DMS 273 (cell line): ENCODE measurements at regions not wholly inside any gene's neighbourhood (a gene's known extent, or its start where the extent isn't known, plus 50 kb on each side); places are given as distances from the start of the nearest gene placed in this dataset.

ENCODE experiments used
- DNase-seq: peaks from one replicate; lab custom pipeline; 2025; ENCODE audit not compliant: unreplicated experiment; lab: John Stamatoyannopoulos, UW

DNA sequence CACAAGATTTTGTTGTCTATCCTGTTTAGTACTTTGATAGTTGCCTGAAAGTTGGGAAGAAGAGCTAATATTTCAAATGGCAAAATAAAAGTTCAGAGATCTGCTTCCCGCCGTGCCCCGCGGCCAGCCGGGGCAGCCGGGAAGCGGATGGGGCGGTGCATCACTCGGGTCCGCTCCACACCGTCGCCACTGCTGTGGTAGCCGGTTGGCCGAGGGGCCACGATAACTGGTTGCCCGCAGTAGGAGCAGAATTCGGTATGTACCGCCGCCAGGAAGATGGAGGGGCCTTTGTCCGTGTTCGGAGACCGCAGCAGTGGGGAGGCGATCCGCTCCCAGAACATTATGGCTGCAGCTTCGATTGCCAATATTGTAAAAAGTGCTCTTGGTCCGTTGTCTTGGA lies 427.2 kb upstream of the PDE3A start:
- no peak for DNase-seq

- DNase-seq: peak; percentile 64
Measured at GRCh38 chr12:19945559-19946435, 422.5 kb upstream of the PDE3A start.

- DNase-seq: peak; percentile 92
Measured at GRCh38 chr12:19946550-19946949, 421.8 kb upstream of the PDE3A start.

DNA sequence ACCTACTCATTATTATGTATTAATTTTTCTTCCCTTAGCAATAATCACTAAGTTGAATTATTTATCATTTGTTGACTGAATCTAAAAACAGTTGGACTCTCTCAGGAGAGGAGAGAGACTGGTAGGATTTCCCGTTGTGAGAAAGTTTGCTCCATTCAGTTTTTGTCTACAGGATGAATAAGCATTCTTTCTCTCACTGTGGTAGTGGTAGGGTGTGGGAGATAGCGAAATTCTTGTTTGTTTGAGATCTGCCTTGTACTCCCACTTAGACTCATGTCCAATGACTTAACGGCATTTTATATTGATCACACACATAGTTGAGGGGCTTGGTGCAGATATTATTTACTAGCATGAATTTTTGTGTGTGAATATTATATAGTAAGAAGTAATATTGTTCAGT lies 421.0 kb upstream of the PDE3A start:
- peak; percentile 23 for DNase-seq

GRCh38 chr12:19951664-19952063 lies 416.7 kb upstream of the PDE3A start:
- no peak for DNase-seq

DNA sequence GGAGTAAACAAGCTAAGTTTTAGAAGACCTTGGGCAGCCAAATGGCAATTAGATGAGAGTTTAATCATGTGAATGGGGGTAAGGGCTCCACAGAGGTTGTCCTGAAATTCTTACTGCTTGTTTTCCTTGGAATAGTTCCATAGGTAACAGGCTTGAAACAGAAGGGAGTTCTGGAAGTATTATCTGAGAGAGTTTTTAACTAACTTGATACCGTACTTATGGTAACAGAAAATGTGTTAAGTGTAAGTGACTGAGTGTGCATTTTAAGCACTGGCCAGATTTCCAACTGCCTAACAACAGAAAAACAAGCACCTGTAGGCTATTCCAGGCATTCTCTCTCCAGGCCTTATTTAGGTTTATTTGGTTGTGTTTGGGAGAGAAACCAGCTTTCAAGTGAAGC lies 414.6 kb upstream of the PDE3A start:
- DNase-seq: no peak

- DNase-seq: no peak
Measured at GRCh38 chr12:19954163-19954562, 414.2 kb upstream of the PDE3A start.

GRCh38 chr12:19957308-19958125 lies 410.8 kb upstream of the PDE3A start:
- no peak for DNase-seq

GRCh38 chr12:19958389-19958788 lies 409.9 kb upstream of the PDE3A start:
- DNase-seq: no peak

GRCh38 chr12:19959353-19959752 lies 409.0 kb upstream of the PDE3A start:
- no peak for DNase-seq

DNA sequence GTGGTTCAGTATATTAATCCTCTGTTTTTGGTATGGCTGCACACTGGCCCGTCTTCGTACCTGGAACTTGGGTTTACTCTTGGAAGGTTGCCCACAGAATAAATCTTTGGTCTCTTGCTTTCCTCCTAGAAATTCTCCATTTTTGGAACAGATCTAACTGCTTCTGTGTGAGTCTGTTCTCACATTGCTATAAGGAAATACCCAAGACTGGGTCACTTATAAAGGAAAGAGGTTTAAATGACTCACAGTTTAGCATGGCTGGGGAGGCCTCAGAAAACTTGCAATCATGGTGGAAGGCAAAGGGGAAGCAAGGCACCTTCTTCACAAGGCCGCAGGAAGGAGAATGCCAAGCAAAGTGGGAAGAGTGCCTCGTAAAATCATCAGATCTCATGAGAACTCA lies 407.8 kb upstream of the PDE3A start:
- no peak for DNase-seq

DNA sequence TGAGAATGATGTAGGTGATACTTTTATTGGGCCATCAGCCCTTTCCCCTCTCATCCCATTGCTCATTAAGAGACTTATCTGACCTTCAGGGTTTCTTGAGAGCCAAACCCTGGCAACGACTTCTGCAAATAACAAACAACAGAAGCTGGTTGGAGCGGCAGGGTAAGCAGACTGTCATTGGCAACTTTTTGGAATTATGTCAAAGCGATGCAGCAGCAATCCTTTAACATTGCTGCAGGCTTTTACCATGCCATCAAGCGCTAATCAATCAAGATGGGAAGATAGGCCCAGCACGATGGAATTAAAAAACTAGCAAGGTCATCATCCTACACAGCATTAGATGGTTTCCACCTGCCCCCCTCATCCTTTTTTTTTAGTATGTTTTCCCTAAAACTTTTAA lies 406.1 kb upstream of the PDE3A start:
- no peak for DNase-seq

- no peak for DNase-seq
Measured at GRCh38 chr12:19963972-19964371, 404.4 kb upstream of the PDE3A start.

GRCh38 chr12:19964549-19964948 lies 403.8 kb upstream of the PDE3A start:
- no peak for DNase-seq

GRCh38 chr12:19965196-19966038 lies 402.9 kb upstream of the PDE3A start:
- DNase-seq: no peak

GRCh38 chr12:19967001-19967400 lies 401.3 kb upstream of the PDE3A start:
- no peak for DNase-seq

GRCh38 chr12:19967431-19967830 lies 400.9 kb upstream of the PDE3A start:
- DNase-seq: peak; percentile 52

DNA sequence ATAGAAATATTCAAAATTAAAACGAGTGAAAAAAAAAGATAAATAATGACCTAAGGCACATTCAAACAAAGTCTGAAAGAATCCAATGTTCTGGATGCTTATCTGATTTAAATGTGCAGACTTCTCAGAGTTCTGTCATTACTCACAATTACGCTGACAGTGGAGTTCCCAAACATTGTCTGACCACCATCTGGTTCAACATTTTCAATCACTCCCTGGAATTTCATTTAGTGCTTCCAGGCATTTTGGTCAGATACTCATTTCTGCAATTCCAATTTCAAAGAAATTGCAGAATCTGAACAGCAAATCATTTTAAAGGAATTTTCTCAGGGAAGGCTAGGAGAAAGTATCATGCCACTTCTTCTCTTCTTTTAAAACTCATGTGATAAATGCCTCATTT lies 398.2 kb upstream of the PDE3A start:
- DNase-seq: peak; percentile 49

GRCh38 chr12:19970821-19971220 lies 397.5 kb upstream of the PDE3A start:
- DNase-seq: no peak

- peak; percentile 43 for DNase-seq
Measured at GRCh38 chr12:19971361-19972280, 396.7 kb upstream of the PDE3A start.
